GM21723 (cell line): ENCODE measurements at regions not wholly inside any gene's neighbourhood (a gene's known extent, or its start where the extent isn't known, plus 50 kb on each side); places are given as distances from the start of the nearest gene placed in this dataset.
"Not testable (repeated sequence)": the region's sequence is repeated elsewhere in the genome, so short reads cannot be mapped to it uniquely, and the experiment has no call there.

ENCODE experiments used
- ATAC-seq: cut with Tn5 transposase; IDR thresholded peaks from one replicate; pipeline ENCODE4 v1.9.1; 2021; ENCODE audit warnings: mild to moderate bottlenecking, moderate library complexity; ENCODE audit not compliant: unreplicated experiment

DNA sequence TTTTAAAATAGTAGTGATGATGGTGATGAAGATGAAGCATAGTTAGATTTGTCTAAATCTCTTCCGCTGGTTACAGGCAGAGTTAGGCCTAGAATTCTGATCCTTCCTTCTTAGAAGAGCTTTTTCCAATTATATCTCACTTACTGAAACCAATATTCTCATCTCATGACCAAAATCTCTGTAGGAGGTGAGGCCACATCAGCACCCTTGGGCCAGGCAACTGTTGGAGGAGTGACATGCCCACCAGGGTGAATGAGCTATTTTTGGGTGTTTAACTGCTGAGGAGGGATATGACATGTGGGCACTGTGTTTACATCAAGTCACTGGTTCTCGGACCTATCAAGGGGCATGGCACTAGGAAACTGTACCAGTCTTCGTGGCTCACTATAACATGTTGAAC, 102.2 kb upstream of the SLC24A3 start:
- no peak for ATAC-seq

DNA sequence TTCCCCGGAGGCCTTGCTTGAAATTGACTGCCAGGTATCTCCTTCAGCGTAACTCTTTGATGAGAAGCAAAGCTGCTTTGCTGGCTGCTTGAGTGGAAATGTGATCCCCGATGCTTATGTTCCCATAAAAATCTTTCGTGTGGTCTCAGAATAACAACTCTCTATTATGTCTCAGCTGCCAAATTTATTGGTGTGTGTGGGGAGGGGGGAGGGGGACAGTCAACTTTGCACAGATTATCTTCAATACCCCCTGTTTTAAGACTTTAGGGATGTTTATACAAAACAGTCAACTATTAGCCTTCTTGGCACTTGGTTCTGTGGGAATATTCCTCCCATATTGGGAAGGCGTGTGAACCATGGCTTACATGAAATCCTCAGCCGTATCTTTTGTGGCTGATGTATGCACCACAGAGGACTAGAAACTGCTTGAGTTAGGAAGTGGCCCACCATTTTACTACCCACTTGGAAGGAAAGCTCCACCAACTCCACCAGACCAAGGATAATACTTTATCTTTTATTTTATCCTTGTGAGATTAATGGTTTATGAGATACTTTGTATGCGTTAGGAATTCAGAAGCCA, 101.5 kb upstream of the SLC24A3 start:
- ATAC-seq = no peak

DNA sequence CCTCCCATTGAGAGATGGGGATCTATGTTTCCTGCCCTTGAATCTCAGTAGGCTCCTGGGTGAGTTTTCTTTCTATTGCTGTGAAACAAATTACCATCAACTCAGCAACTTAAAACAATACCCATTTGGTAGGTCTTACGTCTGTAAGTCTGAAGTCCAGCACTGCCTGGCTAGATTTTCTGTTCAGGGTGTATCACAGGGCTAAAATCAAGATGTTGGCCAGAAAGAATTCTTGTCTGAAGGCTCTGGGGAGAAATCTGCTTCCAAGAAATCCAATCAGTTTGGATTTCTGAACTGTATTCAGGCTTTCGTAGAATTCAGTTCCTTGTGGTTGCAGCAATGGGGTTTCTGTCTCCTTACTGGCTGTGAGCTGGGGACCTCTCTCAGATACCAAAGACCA, 99.6 kb upstream of the SLC24A3 start:
- ATAC-seq = no peak

DNA sequence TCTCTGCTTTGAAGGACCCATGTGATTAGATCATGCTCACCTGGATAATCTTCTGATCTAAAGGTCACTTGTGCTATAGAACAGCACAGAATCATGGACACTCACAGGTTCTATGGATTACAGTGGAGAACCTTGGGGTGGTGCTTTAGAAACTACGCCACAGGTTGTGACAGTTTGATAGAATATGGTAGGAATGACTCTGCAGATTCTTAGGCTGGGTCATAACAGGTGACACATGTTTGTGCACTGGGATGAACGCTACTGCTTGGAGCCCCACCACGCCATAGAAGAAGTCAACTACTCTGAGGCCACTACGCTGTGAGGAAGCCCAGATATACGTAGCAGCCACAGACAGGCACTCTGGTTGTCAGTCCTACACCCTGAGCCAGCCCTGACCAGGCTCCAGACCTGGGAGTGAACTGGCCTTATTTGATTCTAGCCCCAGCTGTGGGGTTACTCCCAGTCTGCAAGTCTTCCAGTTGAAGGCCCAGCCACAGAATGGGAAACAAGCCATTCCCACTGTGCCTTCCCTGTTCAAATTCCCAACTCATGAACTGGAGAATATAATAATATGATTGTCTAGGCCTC, 99.0 kb upstream of the SLC24A3 start:
- ATAC-seq = no peak

DNA sequence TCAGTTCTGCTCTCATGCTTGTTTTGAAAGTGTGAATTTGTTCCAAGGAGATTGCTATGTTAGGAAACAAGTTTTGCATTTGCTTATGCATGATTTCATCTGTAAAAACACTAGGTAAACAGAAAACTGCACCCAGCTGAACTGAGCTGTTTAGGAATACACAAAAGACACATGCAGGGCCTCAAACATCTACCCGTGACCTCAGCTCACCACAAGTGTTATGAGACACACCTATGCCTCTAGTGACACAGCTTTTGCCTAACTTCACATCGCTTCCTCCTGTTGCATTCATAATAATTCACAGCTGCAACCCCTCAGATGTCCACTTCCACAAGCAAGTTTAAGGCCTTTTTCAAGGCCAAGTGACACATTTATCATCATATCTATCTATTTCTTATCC, 98.0 kb upstream of the SLC24A3 start:
- no peak for ATAC-seq

DNA sequence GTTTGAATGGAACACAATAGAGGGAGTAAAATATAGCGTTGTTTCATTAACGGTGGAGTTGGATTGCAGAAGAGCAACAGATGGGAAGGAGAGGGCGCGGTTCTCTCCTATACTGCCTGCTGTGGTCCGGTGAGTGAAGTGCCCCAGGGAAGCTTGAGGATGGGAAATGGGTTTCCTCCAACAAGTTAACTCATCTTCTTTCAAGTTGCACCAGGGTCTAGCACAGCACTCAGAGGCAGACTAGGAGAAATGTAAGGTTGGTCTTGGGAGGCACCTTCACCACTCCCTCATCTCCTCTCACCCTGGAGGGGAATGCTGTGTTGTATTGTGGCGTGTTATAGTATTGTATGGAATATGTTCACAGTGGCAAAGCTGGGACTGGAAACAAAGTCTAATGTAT, 96.9 kb upstream of the SLC24A3 start:
- no peak for ATAC-seq

DNA sequence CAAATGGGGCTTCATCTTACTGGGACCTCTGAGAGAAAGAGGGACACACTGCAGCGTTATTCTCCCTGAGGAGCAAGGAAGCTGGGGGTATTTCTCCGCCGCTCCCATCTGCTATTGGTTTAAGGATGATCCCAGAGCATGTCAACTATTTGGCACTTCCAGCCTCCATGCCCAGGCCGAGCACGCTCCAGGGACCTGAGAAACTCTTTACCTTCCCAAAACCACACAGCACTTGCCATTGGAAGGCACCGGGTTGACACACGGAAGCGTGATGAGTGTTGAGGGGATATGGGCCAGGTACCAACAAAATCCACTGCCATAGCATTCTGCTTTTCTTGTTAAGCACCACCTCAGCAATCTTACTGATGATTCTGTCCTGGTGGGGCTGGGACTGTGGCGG, 92.4 kb upstream of the SLC24A3 start:
- ATAC-seq = no peak

DNA sequence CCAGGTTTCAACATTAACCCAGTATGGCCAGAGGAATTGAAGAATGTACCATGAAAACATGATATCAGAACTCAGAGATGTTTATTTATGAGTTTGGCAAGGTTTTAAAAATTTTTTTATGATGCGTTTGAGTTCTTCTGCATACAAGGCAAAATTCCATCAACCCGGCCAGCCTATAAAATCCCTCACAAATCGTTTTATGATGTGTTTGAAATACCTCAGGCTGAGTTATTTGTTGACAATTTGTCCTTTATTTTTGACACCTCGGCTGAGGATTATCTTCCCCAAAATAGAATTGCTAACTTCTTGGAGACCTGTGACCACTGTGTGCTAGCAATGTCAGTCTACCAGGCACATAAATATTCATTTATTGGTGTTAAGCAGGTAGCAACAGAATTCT, 91.9 kb upstream of the SLC24A3 start:
- ATAC-seq = no peak

DNA sequence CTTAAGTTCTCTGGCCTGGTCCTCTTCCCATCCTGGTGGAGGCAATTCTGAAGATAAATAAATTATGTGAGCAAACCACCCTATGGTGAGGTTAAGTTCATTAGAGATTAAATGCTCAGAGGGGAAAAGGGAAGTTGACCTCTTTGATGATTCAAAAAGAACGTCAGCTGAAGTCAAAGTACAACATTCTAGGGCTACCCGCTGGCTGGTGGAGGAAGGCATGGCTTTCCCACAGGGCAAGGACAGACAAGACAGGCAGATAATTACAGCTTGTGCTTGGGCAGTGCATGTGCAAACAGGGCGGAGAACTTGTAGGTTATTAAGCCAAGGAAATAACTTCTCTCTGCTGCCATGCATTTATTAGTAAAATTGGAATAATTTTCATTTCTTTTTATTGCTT, 91.0 kb upstream of the SLC24A3 start:
- no peak for ATAC-seq

DNA sequence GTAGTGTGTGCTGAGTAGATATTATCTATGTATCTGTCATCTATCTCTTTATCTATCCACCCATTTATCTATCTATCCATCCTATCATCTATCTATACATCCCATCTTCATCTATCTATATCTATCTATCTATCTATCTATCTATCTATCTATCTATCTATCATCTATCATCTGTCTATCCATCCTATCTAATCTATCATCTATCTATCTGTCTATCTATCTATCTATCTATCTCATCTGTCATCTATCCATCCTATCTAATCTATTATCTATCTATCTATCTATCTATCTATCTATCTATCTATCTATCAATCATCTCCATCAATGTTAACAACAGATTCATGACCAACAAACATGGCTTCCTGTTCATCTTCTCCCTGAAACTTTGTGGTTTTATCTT, 90.5 kb upstream of the SLC24A3 start:
- ATAC-seq = no peak

DNA sequence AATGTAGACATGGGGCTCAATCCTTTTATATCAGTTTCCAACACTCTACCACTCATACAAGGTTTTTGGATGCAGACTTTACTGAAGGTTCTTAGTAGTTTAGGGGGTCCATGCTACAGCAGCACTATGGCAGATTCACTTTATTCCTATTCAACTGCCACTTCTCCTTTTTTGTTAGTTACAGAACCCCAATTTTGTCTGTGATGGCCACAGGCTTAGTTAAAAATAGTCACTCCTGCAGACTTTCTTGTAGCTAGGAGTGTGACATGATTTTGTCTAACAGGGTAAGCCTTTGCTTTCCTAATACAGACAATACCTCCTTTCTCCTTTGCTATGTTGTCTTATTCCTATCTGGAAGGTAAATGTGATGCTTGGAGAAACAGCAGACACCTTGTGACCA, 90.0 kb upstream of the SLC24A3 start:
- ATAC-seq = no peak

DNA sequence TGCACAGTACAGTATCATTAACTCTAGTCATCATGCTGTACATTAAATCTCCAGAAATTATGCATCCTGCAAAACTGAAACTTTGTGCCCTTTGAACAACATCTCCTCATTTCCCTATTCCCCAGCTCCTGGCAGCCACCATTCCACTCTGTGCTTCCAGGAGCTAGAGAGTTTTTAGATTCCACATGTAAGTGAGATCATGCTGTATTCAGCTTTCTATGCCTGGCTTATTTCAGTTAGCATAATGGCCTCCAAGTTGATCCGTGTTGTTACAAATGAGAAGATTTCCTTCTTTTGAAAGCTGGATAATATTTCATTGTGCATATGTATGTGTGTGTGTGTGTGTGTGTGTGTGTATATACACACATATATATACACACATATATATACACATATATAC, 86.9 kb upstream of the SLC24A3 start:
- ATAC-seq = no peak

DNA sequence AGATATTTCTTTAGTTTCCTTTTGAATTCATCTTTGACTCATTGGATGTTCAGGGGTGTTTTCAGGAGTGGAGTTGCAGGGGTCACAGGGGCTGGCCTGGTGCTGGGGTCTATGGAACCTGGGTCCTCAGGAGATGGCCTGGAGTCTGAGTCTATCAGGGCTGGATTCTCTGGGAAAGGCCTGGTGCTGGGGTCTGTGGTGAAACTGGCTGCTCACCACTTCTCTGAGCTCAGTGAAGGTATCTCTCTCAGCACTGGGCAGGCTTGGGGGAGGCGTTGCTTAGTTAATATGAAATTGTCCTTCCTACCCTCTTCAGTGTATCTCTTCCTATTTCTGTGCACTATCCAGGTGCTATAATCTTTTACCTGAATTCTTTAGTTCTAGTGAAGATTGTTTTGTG, 83.1 kb upstream of the SLC24A3 start:
- no peak for ATAC-seq

DNA sequence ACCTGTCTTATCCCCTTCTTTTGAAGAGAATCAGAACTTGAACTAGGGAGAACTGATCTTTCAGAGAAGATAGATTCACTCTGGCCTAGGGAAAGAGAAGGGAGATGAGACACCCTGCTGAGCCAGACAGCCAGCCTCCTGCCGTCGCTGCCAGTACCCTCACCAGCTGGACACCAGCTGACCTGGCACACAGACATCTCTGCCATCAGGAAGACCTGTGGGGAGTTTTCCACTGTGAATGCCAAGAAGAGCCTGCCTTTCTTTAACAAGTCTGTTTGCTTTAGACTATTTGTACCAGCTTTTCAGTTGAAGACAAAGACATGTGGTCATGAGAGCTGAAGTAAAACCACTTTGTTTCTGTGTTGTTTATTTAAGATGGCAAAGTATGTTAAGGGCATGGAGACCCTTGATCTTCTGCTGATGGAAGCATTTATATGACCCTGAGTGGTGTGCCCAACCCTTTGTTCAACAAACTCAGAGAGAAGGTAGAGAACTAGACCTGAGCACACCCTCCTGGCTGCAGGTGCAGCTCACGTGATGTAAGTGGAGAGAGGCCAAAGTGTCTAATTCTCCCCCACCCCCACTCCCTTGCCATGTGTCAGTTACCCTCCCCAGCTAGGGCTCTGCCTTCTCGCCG, 82.3 kb upstream of the SLC24A3 start:
- ATAC-seq = no peak

DNA sequence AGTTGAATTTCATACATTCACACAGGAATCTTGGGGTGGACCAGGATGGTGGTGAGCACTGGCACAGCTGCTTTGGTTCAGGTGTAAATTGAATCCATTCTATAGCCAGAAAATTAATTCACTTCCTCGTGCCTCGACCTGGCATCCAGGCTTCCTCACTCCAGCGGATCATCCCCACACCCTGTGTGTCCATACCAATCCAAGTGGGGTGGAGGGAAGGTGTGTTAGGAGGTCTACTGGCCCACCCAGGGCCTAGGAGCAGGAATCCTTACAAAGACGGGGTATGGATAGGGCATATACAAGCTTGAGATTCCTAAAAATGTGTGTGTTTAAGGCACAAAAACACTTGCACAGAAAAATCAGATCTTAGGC, 81.8 kb upstream of the SLC24A3 start:
- ATAC-seq = no peak

DNA sequence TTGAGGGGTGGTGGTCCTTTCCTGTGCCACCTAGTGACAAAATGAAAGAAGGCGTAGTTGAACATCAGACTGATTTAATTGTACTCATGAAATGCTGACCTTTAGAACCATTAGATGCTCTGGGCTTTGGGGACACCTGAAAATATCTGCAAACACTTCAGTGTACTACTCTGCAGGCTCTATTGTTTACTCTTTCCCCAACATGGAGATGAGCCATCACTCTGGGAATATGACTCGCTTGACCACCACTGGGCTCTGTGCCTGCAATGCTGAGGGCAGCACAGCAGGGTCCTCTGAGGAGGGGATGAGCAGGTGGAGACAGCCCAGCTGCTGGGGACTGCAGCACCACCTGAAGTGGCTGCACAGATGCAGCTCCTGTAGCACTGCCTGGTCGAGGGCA, 74.8 kb upstream of the SLC24A3 start:
- ATAC-seq = no peak

DNA sequence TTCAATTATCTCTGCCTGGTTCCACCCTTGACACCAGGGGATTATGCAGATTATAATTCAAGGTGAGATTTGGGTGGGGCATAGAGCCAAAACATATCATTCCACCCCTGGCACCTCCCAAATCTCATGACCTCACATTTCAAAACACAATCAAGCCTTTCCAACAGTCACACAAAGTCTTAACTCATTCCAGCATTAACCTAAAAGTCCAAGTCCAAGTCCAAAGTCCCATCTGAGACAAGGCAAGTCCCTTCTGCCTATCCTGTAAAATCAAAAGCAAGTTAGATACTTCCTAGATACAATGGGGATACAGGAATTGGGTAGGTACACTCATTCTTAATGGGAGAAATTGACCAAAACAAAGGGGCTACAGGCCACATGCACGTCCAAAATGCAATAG, 73.7 kb upstream of the SLC24A3 start:
- no peak for ATAC-seq

DNA sequence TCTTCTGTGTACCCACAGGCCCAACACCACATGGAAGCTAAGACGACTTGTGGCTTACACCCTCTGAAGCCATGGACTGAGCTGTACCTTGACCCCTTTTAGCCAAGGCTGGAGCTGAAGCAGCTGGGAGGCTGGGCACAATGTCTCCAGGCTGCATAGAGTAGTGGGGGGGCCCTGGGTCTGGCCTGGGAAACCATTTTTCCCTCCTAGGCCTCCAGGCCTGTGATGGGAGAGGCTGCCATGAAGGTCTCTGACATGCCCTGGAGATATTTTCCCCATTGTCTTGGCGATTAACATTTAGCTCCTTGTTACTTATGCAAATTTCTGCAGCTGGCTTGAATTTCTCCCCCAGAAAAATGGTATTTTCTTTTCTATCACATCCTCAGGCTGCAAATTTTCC, 72.9 kb upstream of the SLC24A3 start:
- not testable (repeated sequence) for ATAC-seq

DNA sequence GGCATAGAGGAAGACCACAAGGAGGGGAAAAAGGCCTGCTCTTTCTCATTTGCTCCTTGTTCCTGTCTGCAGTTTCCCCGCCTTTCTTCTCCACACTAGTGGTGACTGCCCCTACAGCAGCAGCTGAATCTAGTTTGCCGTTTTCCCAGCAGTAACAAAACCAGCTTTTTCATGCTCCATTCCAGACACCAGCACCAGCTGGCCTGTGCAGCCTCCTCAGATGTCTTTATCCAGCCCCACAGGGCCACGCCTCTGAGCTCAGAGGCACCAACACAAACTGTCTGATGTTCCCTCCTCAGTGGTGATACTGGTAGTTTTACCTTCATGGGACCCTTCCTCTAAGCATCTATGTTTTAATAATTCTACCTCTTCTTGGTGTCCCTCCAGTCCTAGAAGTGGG, 70.4 kb upstream of the SLC24A3 start:
- no peak for ATAC-seq

DNA sequence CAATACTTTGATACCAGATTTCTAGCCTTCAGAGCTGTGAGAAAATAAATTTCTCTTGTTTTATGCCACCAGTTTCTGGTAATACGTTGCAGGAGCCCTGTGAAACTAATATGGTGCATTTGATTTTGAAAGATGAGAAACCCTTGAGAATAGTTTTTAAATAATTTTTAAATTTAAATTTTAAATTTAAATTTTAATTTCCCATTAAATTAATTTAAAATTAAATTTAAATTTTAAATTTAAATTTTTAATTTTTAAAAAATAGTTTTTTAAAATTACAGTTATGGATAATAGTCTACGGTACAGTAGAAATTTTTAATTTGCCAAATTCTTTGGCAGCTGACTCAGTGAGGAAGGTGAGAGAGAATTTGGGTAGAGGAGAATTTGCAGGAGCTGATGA, 68.6 kb upstream of the SLC24A3 start:
- no peak for ATAC-seq

DNA sequence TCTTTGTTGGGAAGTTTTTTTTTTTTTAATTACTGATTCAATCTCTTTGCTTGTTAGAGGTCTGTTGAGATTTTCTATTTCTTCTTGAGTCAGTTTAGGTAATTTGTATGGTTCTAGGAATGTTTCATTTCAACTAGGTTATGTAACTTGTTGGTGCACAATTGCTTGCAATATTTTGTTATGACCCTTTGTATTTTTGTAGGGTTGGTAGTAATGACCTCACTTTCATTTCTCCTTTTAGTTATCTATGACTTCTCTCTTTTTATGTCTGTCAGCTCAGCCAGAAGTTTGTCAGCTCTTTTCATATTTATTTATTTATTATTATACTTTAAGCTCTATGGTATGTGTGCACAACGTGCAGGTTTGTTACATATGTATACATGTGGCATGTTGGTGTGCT, 51.1 kb upstream of the SLC24A3 start:
- ATAC-seq = no peak
